Spinal cord (tissue), 9 donors: ENCODE measurements at regions not wholly inside any gene's neighbourhood (a gene's known extent, or its start where the extent isn't known, plus 50 kb on each side); places are given as distances from the start of the nearest gene placed in this dataset.

ENCODE experiments used
- DNase-seq, 6 donors: peaks; one replicate each; pipeline versions ENCODE4 v3.0.0 to v3.0.0-alpha.2; 2013 to 2015; ENCODE audit warnings: low spot score in 6 of 6, low read depth in 4 of 6
- H3K27ac ChIP-seq: one replicate; pipeline ENCODE4 v1.5.1; 2013; ENCODE audit warnings: low read depth, low read length, control low read depth
- H3K27me3 ChIP-seq: one replicate; pipeline ENCODE4 v1.6.1; 2013; ENCODE audit warnings: low read length; ENCODE audit not compliant: control insufficient read depth, insufficient read depth
- H3K36me3 ChIP-seq: one replicate; pipeline ENCODE4 v1.6.1; 2013; ENCODE audit warnings: low read length; ENCODE audit not compliant: control insufficient read depth, insufficient read depth
- H3K4me1 ChIP-seq: one replicate; pipeline ENCODE4 v1.6.1; 2013; ENCODE audit warnings: low read length; ENCODE audit not compliant: control insufficient read depth, insufficient read depth
- H3K4me3 ChIP-seq: one replicate; pipeline ENCODE4 v1.5.1; 2013; ENCODE audit warnings: low read depth, low read length, control low read depth
- H3K9me3 ChIP-seq: one replicate; pipeline ENCODE4 v1.6.1; 2013; ENCODE audit warnings: low read length; ENCODE audit not compliant: control insufficient read depth, insufficient read depth
- WGBS: methylation state at CpG from one replicate; pipeline ENCODE4 v1.1.5; 2013; ENCODE audit warnings: missing lambda C conversion rate; ENCODE audit not compliant: insufficient coverage; 5-methylcytosine and 5-hydroxymethylcytosine counted together
- donor health status: healthy.

DNA sequence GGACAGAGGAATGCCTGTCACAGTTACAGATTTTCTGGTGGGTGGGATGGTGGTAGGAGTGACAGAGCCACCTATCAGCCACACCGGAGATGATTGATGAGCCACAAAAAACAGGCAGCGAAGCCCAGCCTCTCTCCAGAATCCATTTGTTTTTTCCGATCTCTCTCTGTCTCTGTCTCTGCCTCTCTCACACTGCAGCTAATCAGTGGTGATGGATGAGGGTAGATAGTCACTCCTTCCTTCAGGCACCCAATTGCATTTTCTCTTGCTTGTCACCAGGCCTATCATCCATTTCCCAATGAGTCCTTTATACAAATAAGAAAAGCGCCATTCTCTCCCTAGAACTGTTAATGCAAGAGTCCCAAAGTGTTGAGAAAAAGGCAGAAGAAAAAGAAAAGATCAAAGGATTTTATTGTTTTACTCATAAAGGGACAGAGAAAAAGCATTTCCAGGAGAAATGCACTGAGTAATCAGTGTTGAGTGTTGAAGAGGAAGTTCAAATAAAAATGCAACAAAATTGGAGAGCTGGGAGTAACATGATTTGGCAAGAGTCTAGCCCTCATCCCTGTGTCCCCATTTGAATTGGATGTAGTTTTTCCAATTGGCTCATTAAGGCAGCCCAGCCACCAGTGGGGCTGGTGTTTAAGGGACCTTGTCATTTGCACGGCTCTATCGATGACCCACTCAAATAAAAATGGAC lies 1089.3 kb downstream of the TUSC7 start:
- Histone ChIP-seq H3K27me3 (no peaks in the 10 kb centered on the region), H3K27ac (no peak overlapping the region), H3K36me3 (no peaks in the 10 kb centered on the region), H3K4me1 (no peaks in the 10 kb centered on the region), H3K9me3 (no peaks in the 10 kb centered on the region), H3K4me3 (no peak overlapping the region)
- WGBS: 40% methylated on average over 1 of the region's 6 CpGs
- peak in 2 of 6 donors; percentile 37 to 44 for DNase-seq

DNA sequence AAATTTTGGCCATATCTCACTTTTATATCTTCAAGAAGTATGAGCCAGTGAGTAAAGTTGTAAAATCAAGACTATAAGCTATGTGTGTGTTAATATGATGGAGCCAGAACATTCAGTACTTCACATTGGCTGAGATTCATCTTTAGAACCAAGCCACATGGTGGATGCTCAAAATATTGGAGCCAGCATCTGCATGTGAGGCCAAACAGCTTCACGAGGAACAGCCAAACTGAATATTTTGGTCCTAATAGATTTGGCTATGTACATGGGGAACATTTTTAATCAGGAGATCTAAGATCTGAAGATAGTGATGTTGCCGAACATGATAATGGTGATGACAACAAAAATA lies 1089.8 kb downstream of the TUSC7 start:
- WGBS: 71% methylated on average over 1 of the region's 2 CpGs
- Histone ChIP-seq H3K4me3 (no peak overlapping the region), H3K9me3 (no peaks in the 10 kb centered on the region), H3K36me3 (no peaks in the 10 kb centered on the region), H3K27ac (no peak overlapping the region), H3K4me1 (no peaks in the 10 kb centered on the region), H3K27me3 (no peaks in the 10 kb centered on the region)
- peak in 1 of 6 donors; percentile 60 for DNase-seq

- no peak for DNase-seq
- Histone ChIP-seq H3K9me3 (no peaks in the 10 kb centered on the region), H3K4me3 (no peak overlapping the region), H3K36me3 (no peaks in the 10 kb centered on the region), H3K27ac (no peak overlapping the region), H3K27me3 (no peaks in the 10 kb centered on the region), H3K4me1 (no peaks in the 10 kb centered on the region)
- no CpG with 5 or more reads among the region's 2 CpGs for WGBS
These were observed 1092.3 kb downstream of the TUSC7 start for GRCh38 chr3:117801912-117802239.

DNA sequence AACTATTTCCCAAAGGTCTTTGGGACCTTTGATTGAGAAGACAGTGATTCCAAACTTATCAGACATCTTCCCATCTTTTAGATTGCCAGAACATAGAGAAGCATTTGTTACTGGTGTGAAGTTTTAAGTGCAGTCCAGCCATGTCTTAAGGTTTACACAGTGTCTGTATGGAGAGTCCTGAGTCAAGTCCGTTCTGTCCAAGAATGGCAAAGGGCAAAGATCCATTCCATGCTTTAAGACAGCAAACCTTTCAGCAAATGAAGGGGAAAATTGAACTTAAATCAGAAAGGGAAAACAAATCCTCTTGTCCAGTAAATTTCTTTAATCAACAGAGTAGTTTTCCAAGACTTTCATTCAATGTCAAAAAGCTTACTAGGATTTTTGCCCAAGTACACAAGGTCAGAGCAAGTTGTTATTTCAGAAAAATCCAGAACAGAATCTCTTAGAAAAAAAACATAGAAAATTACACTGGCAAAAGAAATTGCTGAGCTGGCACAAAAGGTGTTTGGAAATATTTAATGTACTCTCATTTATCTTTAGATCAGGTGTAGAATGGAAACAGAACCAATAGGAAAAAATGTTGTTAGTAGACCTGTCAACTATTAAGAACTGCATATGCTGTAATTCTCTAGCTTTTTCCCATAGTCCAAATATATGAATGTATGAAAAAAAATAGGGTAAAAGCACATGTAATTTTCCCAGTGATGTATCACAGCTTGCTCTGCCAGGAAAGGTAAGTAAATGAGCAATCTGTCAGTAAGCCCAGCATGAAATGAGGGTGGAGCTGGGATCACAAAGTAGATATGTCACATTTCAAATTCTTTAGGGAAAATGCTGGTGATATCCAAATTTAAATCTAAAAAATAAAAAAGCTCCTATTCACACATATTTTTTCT lies 1099.9 kb downstream of the TUSC7 start:
- H3K27ac ChIP-seq: no peak overlapping the region
- H3K9me3 ChIP-seq: no peaks in the 10 kb centered on the region
- no peaks in the 10 kb centered on the region for H3K36me3 ChIP-seq
- no CpG with 5 or more reads among the region's 1 CpG for WGBS
- H3K27me3 ChIP-seq: no peaks in the 10 kb centered on the region
- H3K4me1 ChIP-seq: no peaks in the 10 kb centered on the region
- peak in 1 of 6 donors; percentile 57 for DNase-seq
- no peak overlapping the region for H3K4me3 ChIP-seq

GRCh38 chr3:117811786-117812185 lies 1102.2 kb downstream of the TUSC7 start:
- Histone ChIP-seq H3K27me3 (no peaks in the 10 kb centered on the region), H3K4me1 (no peaks in the 10 kb centered on the region), H3K9me3 (no peaks in the 10 kb centered on the region), H3K27ac (peak overlapping the region; percentile 11), H3K36me3 (no peaks in the 10 kb centered on the region), H3K4me3 (no peak overlapping the region)
- peak in 2 of 6 donors; percentile 49 to 71 for DNase-seq
- WGBS: 42% methylated on average over 2 of the region's 2 CpGs

DNA sequence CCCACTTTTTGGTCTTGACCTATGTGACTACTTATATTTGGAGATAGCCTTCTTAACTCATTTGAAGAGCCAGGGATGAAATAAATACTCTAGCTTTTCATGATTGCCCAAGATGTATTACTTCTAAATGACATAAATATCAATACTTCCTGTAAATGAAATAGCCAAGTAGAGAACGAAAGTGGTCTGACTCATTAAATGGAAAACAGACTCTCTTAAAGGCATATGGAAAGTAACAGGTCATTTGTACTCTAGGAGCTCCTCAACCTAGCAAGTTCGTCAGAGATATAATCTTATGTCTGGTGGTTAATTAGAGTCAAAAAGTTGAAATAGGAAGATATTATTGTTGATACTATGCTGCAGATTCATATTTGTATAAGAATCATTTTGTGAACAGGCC lies 1105.4 kb downstream of the TUSC7 start:
- no CpG with 5 or more reads among the region's 2 CpGs for whole genome bisulfite sequencing
- Histone ChIP-seq H3K27ac (no peak overlapping the region), H3K4me1 (no peaks in the 10 kb centered on the region), H3K27me3 (no peaks in the 10 kb centered on the region), H3K4me3 (no peak overlapping the region), H3K9me3 (no peaks in the 10 kb centered on the region), H3K36me3 (no peaks in the 10 kb centered on the region)
- DNase-seq: no peak

GRCh38 chr3:117817103-117817502 lies 1107.5 kb downstream of the TUSC7 start:
- Histone ChIP-seq H3K36me3 (no peaks in the 10 kb centered on the region), H3K27ac (no peak overlapping the region)
- WGBS: no CpG with 5 or more reads among the region's 2 CpGs

DNA sequence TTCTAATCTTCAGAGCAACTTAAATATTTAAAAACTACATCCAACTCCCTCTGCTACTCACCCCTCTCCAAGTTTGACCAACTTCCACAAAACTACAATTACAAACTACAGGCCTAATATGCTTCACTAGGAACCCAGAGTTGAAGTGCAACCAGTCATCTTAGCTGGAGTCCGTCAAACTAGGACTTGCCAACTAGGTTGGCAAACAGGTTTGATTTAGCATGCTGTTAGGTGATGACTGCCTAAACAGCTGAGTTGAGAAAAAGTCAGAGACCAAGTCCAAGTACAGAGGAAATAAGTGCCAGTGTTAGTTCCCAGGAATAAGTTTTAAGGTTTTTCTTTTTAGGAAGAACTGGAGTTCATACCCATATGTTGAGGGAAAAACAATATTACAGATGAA lies 1109.0 kb downstream of the TUSC7 start:
- DNase-seq: peak in 1 of 6 donors; percentile 23
- WGBS: 50% methylated on average over 1 of the region's 1 CpG
- Histone ChIP-seq H3K9me3 (peaks cover 2% of the 10 kb centered on the region), H3K36me3 (no peaks in the 10 kb centered on the region), H3K27ac (no peak overlapping the region), H3K4me1 (no peaks in the 10 kb centered on the region), H3K4me3 (no peak overlapping the region), H3K27me3 (no peaks in the 10 kb centered on the region)

More at GRCh38 chr3:117817103-117817502, 1107.5 kb downstream of the TUSC7 start:
- no peak for DNase-seq
- no peaks in the 10 kb centered on the region for H3K27me3 ChIP-seq
- H3K4me1 ChIP-seq: no peaks in the 10 kb centered on the region
- H3K4me3 ChIP-seq: no peak overlapping the region
- peaks cover 2% of the 10 kb centered on the region for H3K9me3 ChIP-seq

DNA sequence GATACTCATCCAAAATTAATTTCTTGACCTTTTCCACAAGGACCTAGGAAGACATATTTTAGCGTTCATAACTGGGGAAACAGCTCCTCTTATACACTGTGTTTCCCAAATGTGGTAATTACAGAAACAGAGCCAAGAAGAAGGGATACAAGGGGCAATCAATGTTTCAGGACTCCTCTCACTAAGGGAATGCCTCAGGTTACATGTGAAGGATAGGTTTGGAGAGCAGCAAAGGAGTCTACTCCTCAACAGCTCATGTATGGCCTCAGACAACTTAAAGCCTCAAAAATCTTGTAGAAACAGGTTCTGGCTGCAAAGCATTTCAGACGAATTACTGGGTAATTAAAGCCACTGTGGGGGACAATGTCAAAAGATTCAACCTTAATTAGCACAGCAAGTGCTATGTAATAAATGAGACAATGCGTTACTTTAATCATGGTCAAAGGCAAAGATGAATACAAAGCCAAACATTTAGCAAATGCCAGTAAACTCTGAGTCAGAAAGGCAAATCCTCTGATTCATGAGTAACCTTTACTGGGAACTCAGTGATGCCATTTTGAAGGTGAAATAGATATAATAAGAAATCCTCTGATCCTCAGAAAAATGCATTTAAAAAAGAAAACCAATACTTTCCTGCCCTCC lies 1111.2 kb downstream of the TUSC7 start:
- no peaks in the 10 kb centered on the region for H3K36me3 ChIP-seq
- no peaks in the 10 kb centered on the region for H3K4me1 ChIP-seq
- no peak overlapping the region for H3K4me3 ChIP-seq
- H3K27ac ChIP-seq: no peak overlapping the region
- 17% methylated on average over 1 of the region's 3 CpGs for WGBS
- DNase-seq: peak in 1 of 6 donors; percentile 35
- no peaks in the 10 kb centered on the region for H3K27me3 ChIP-seq
- H3K9me3 ChIP-seq: peaks cover 2% of the 10 kb centered on the region
